ENCODE measurements at regions not wholly inside any gene's neighbourhood (a gene's known extent, or its start where the extent isn't known, plus 50 kb on each side); places are given as distances from the start of the nearest gene placed in this dataset.

- H3K27me3 ChIP-seq: no peaks in the 10 kb centered on the region
- no peaks in the 10 kb centered on the region for H3K9me3 ChIP-seq
- H3K4me1 ChIP-seq: no peaks in the 10 kb centered on the region
- TF ChIP-seq, protein P1, sequence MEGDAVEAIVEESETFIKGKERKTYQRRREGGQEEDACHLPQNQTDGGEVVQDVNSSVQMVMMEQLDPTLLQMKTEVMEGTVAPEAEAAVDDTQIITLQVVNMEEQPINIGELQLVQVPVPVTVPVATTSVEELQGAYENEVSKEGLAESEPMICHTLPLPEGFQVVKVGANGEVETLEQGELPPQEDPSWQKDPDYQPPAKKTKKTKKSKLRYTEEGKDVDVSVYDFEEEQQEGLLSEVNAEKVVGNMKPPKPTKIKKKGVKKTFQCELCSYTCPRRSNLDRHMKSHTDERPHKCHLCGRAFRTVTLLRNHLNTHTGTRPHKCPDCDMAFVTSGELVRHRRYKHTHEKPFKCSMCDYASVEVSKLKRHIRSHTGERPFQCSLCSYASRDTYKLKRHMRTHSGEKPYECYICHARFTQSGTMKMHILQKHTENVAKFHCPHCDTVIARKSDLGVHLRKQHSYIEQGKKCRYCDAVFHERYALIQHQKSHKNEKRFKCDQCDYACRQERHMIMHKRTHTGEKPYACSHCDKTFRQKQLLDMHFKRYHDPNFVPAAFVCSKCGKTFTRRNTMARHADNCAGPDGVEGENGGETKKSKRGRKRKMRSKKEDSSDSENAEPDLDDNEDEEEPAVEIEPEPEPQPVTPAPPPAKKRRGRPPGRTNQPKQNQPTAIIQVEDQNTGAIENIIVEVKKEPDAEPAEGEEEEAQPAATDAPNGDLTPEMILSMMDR (IDR thresholded peaks at IDR 0.05): no peak
- TF ChIP-seq POLR2A (IDR thresholded peaks at IDR 0.05): no peak
- no peak overlapping the region for H3K27ac ChIP-seq
- H3K36me3 ChIP-seq: no peaks in the 10 kb centered on the region
- H3K4me3 ChIP-seq: no peak overlapping the region
- DNase-seq: no peak
Observed at GRCh38 chr10:130251766-130252165, 115.6 kb downstream of the GLRX3 start.

DNA sequence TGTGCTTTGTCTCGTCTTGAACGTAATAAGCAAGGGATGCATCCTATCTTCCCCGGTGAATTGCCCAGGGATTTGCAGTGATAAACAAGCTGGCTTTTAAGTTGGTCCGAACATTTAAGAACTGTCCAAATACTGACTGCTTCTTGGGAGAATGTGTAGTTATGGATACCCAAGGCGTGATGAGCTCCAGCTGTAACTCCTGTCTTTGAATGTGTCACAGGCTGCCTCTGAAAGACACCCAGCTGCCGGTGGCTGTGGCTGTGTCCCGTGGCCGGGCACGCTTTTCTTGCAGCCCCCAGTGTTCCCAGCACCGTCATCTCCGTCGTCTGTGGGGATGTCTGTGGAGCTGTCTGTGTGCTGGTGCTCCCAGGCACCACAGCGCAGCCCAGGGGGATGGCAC lies 118.1 kb downstream of the GLRX3 start:
- Histone ChIP-seq H3K4me3 (no peak overlapping the region), H3K27me3 (no peaks in the 10 kb centered on the region), H3K36me3 (no peaks in the 10 kb centered on the region), H3K27ac (no peak overlapping the region), H3K9me3 (no peaks in the 10 kb centered on the region), H3K4me1 (no peaks in the 10 kb centered on the region)
- TF ChIP-seq, protein P1 (IDR thresholded peaks at IDR 0.05): no peak
- TF ChIP-seq POLR2A (IDR thresholded peaks at IDR 0.05): no peak
- no peak for DNase-seq

DNA sequence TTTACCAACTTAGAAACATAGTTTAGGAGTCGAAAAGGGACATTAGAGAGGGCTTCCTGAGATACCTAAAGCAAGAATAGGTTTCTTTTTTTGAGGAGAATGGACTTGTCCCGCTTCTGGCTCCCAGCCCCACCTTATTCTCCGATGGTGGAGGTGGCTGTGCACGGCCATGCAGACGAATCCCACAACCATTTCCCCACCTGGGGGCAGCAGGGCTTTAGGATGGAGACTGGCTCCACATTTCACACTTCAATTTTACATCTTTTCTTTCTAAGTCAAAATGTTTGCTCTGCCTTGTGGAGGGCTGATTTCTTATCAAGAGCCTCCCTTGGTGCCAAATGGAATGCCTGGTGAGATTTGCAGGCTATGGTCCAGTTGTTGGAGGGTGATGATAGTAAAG lies 118.5 kb downstream of the GLRX3 start:
- Histone ChIP-seq H3K9me3 (no peaks in the 10 kb centered on the region), H3K4me1 (no peaks in the 10 kb centered on the region), H3K36me3 (no peaks in the 10 kb centered on the region), H3K27me3 (no peaks in the 10 kb centered on the region), H3K27ac (no peak overlapping the region), H3K4me3 (no peak overlapping the region)
- no peak for DNase-seq
- TF ChIP-seq POLR2A (IDR thresholded peaks at IDR 0.05): no peak
- TF ChIP-seq, protein P1 (IDR thresholded peaks at IDR 0.05): no peak

GRCh38 chr10:130255777-130256176 lies 119.6 kb downstream of the GLRX3 start:
- no peak for TF ChIP-seq POLR2A (IDR thresholded peaks at IDR 0.05)
- TF ChIP-seq, protein P1 (IDR thresholded peaks at IDR 0.05): no peak
- H3K4me1 ChIP-seq: no peaks in the 10 kb centered on the region
- no peaks in the 10 kb centered on the region for H3K27me3 ChIP-seq
- no peaks in the 10 kb centered on the region for H3K36me3 ChIP-seq
- no peak for DNase-seq
- no peak overlapping the region for H3K4me3 ChIP-seq
- no peak overlapping the region for H3K27ac ChIP-seq
- H3K9me3 ChIP-seq: no peaks in the 10 kb centered on the region

DNA sequence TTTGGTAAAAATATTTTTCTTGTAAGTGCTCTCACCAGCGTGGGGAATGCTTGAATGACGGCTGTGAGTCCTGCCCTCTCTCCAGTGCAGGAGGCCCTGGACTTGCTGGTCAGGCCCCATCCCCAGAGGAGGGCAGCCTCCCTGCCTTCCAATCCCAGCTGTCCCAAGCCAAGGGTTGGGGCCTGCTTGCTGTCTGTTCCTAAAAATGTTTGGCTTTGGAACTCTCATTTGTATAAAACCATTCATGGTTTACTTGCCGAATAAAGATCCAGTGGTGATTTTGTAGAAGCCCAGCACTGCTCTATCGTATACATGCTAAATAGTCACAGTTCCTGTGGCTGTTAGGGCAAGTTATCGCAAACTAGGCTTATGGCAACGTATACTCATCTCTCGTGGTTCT lies 121.7 kb downstream of the GLRX3 start:
- DNase-seq: no peak
- Histone ChIP-seq H3K27me3 (no peaks in the 10 kb centered on the region), H3K36me3 (no peaks in the 10 kb centered on the region), H3K4me1 (no peaks in the 10 kb centered on the region), H3K9me3 (no peaks in the 10 kb centered on the region), H3K4me3 (no peak overlapping the region), H3K27ac (no peak overlapping the region)
- TF ChIP-seq, protein P1 (IDR thresholded peaks at IDR 0.05): no peak
- TF ChIP-seq POLR2A (IDR thresholded peaks at IDR 0.05): no peak

- no peak for DNase-seq
- TF ChIP-seq POLR2A (IDR thresholded peaks at IDR 0.05): no peak
- TF ChIP-seq, protein P1 (IDR thresholded peaks at IDR 0.05): no peak
- no peaks in the 10 kb centered on the region for H3K36me3 ChIP-seq
- H3K9me3 ChIP-seq: no peaks in the 10 kb centered on the region
- H3K27ac ChIP-seq: no peak overlapping the region
- no peaks in the 10 kb centered on the region for H3K4me1 ChIP-seq
- no peak overlapping the region for H3K4me3 ChIP-seq
- no peaks in the 10 kb centered on the region for H3K27me3 ChIP-seq
Observed at GRCh38 chr10:130259380-130259779, 123.2 kb downstream of the GLRX3 start.

All from Peyer's patch (tissue), 4 donors.